Prostate gland (tissue), 2 donors: ENCODE measurements at regions not wholly inside any gene's neighbourhood (a gene's known extent, or its start where the extent isn't known, plus 50 kb on each side); places are given as distances from the start of the nearest gene placed in this dataset.

Source experiments
- DNase-seq: peaks from one replicate; pipeline ENCODE4 v3.0.0-alpha.2; 2019; ENCODE audit warnings: low spot score
- H3K27ac ChIP-seq, 2 donors: fragments of 200-600 bp; sonication (generic); 2 replicates each; pipeline ENCODE4 v1.5.1; 2017 to 2019
- H3K27me3 ChIP-seq: fragments of 200-600 bp; sonication (generic); replicated peaks from 2 replicates; pipeline ENCODE4 v1.5.1; 2019; ENCODE audit not compliant: insufficient read depth
- H3K36me3 ChIP-seq, 2 donors: fragments of 200-600 bp; sonication (generic); 1 replicate in 1 of 2; 2 replicates in 1 of 2; pipeline versions ENCODE4 v1.5.1 to v1.8.1; 2017 to 2019
- H3K4me1 ChIP-seq: fragments of 200-600 bp; sonication (generic); replicated peaks from 2 replicates; pipeline ENCODE4 v1.5.1; 2019
- H3K4me3 ChIP-seq, 2 donors: fragments of 200-600 bp; sonication (generic); 2 replicates each; pipeline ENCODE4 v1.5.1; 2017 to 2019
- H3K9me3 ChIP-seq: fragments of 200-600 bp; sonication (generic); 2 replicates; pipeline ENCODE4 v1.5.1; 2017
- CTCF ChIP-seq, 4 experiments: fragments of 200-600 bp in 2 of 4; fragments of 450-650 bp in 2 of 4; sonication (generic) in 2 of 4; IDR thresholded peaks; 1 replicate in 3 of 4; 2 replicates in 1 of 4; pipeline ENCODE4 v1.5.1; 2016 to 2019; ENCODE audit warnings: antibody characterized with exemption in 4 of 4, mild to moderate bottlenecking in 2 of 4, moderate library complexity in 2 of 4
- POLR2A ChIP-seq: fragments of 450-650 bp; IDR thresholded peaks from one replicate; pipeline ENCODE4 v1.6.1; 2016; ENCODE audit warnings: antibody characterized with exemption, mild to moderate bottlenecking
- POLR2AphosphoS5 ChIP-seq: sonication (generic); formaldehyde crosslinking; IDR thresholded peaks from one replicate; pipeline ENCODE4 v1.6.1; 2017; ENCODE audit warnings: antibody characterized with exemption
- WGBS: methylation state at CpG from one replicate; pipeline ENCODE4 v1.1.5; 2018; 5-methylcytosine and 5-hydroxymethylcytosine counted together
- intact Hi-C: fragments of 100-400 bp; cut with DNase I; formaldehyde crosslinking; loops from one replicate; pipeline ENCODE4 v1.14.2; 2022

- Histone ChIP-seq H3K27me3 (no peaks in the 10 kb centered on the region), H3K4me3 (no peak overlapping the region), H3K27ac (no peak overlapping the region), H3K9me3 (no peaks in the 10 kb centered on the region), H3K36me3 (no peaks in the 10 kb centered on the region), H3K4me1 (no peaks in the 10 kb centered on the region)
- WGBS = 93% methylated on average over 12 of the region's 12 CpGs
- intact Hi-C loops = no loop called here
- DNase-seq = no peak
- TF ChIP-seq CTCF (IDR thresholded peaks at IDR 0.05) (no peak), POLR2AphosphoS5 (no peak), POLR2A (no peak)
Measured at GRCh38 chr5:1748271-1748670, 51.4 kb downstream of the MRPL36 start.

DNA sequence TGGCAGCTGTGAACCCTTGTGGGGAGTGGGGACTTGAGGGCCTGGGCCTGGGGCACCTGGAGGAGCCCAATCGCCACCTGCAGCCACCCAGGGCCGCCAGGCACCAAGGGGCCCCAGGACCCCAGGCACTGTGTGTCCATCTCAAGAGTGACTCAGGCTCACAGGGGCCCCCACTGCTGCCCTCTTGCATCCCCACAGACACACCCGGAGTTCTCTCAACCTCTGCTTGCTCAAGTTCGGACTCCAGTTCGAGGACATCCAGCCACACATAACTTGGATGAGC lies 51.9 kb downstream of the MRPL36 start:
- H3K4me1 ChIP-seq = no peaks in the 10 kb centered on the region
- no peak overlapping the region for H3K27ac ChIP-seq
- no peaks in the 10 kb centered on the region for H3K27me3 ChIP-seq
- DNase-seq = no peak
- TF ChIP-seq POLR2AphosphoS5 (no peak), CTCF (IDR thresholded peaks at IDR 0.05) (no peak)
- H3K4me3 ChIP-seq = no peak overlapping the region
- no peaks in the 10 kb centered on the region for H3K36me3 ChIP-seq
- no peaks in the 10 kb centered on the region for H3K9me3 ChIP-seq
- intact Hi-C loops = no loop called here
- 87% methylated on average over 5 of the region's 5 CpGs for WGBS

GRCh38 chr5:1747079-1747802 lies 52.4 kb downstream of the MRPL36 start:
- no peaks in the 10 kb centered on the region for H3K27me3 ChIP-seq

GRCh38 chr5:1746371-1747078 lies 53.1 kb downstream of the MRPL36 start:
- Histone ChIP-seq H3K9me3 (no peaks in the 10 kb centered on the region), H3K4me3 (no peak overlapping the region), H3K27me3 (no peaks in the 10 kb centered on the region), H3K36me3 (no peaks in the 10 kb centered on the region), H3K27ac (no peak overlapping the region), H3K4me1 (no peaks in the 10 kb centered on the region)
- intact Hi-C loops = no loop called here
- no peak for DNase-seq
- 90% methylated on average over 51 of the region's 63 CpGs for WGBS
- TF ChIP-seq CTCF (IDR thresholded peaks at IDR 0.05) (no peak), POLR2AphosphoS5 (no peak), POLR2A (no peak)

More at GRCh38 chr5:1747079-1747802, 52.4 kb downstream of the MRPL36 start:
- no peaks in the 10 kb centered on the region for H3K36me3 ChIP-seq
- no peaks in the 10 kb centered on the region for H3K4me1 ChIP-seq
- no peak overlapping the region for H3K27ac ChIP-seq
- 81% methylated on average over 24 of the region's 24 CpGs for WGBS
- DNase-seq = no peak
- TF ChIP-seq CTCF (IDR thresholded peaks at IDR 0.05) (no peak), POLR2AphosphoS5 (no peak), POLR2A (no peak)
- intact Hi-C loops = no loop called here
- no peak overlapping the region for H3K4me3 ChIP-seq
- H3K9me3 ChIP-seq = no peaks in the 10 kb centered on the region
